GM12878 (cell line): ENCODE measurements at regions not wholly inside any gene's neighbourhood (a gene's known extent, or its start where the extent isn't known, plus 50 kb on each side); places are given as distances from the start of the nearest gene placed in this dataset.

Source experiments
- ATAC-seq: fragments of 200-7000 bp; cut with Tn5 transposase; 3 replicates; pipeline ENCODE4 v1.9.1; 2020; ENCODE audit warnings: mild to moderate bottlenecking, moderate library complexity
- BruUV-seq: library from RNA; stranded (reverse); fragments of 400-500 nt; replicated peaks from 2 replicates; lab custom pipeline; 2021; lab: Mats Ljungman, UMichigan
- CTCF ChIA-PET: fragments of 300-600 bp; sonication (Branson Sonifier 250); formaldehyde crosslinking; extraction: SDS; loops from one replicate; lab custom pipeline; 2021; ENCODE audit warnings: inconsistent platforms; lab: Yijun Ruan, JAX
- POLR2A ChIA-PET: fragments of 350-600 bp; formaldehyde crosslinking; extraction: SDS; loops from one replicate; lab custom pipeline; 2021; ENCODE audit warnings: inconsistent platforms; lab: Charles Lee
- RAD21 ChIA-PET: fragments of 300-600 bp; sonication (Branson Sonifier 250); formaldehyde crosslinking; loops from one replicate; lab custom pipeline; 2023; ENCODE audit warnings: antibody characterized with exemption; ENCODE audit not compliant: unreplicated experiment; lab: Charles Lee
- SMC1A ChIA-PET: fragments of 300-600 bp; sonication (Branson Sonifier 250); formaldehyde crosslinking; loops from one replicate; lab custom pipeline; 2023; ENCODE audit not compliant: unreplicated experiment, uncharacterized antibody; lab: Charles Lee
- DNase-seq: peaks from one replicate; pipeline ENCODE4 v3.0.0-alpha.2; 2011; ENCODE audit warnings: low read depth, low spot score
- FAIRE-seq: peaks from 3 replicates; lab custom pipeline; 2011; peaks lifted over from hg19 to GRCh38; lab: Jason Lieb, UNC
- H2AFZ ChIP-seq: 2 replicates; pipeline ENCODE4 v1.6.0; 2011; ENCODE audit warnings: low read depth, low read length, control low read depth; ENCODE audit not compliant: control insufficient read depth
- H3K27ac ChIP-seq: 2 replicates; pipeline ENCODE4 v1.5.1; 2011; ENCODE audit warnings: control low read depth; ENCODE audit not compliant: control insufficient read depth, insufficient read depth
- H3K27me3 ChIP-seq, 2 experiments: replicated peaks in 1 of 2; 2 replicates each; pipeline versions ENCODE4 v1.6.0 to v1.6.1; 2011; ENCODE audit warnings: low read length in 1 of 2; ENCODE audit not compliant: control insufficient read depth in 2 of 2, insufficient read depth in 2 of 2
- H3K36me3 ChIP-seq, 2 experiments: 2 replicates each; pipeline ENCODE4 v1.5.1; 2011; ENCODE audit warnings: low read length in 1 of 2; ENCODE audit not compliant: control insufficient read depth in 2 of 2, insufficient read depth in 2 of 2
- H3K4me1 ChIP-seq: 2 replicates; pipeline ENCODE4 v1.6.1; 2011; ENCODE audit warnings: mild to moderate bottlenecking, low read length, moderate library complexity, mixed read lengths; ENCODE audit not compliant: control insufficient read depth, insufficient read depth
- H3K4me2 ChIP-seq: 2 replicates; pipeline ENCODE4 v1.6.0; 2011; ENCODE audit warnings: control low read depth; ENCODE audit not compliant: control insufficient read depth, insufficient read depth
- H3K4me3 ChIP-seq: fragments of 200-600 bp; sonication (generic); 2 replicates; pipeline ENCODE4 v1.5.1; 2016
- H3K79me2 ChIP-seq: 2 replicates; pipeline ENCODE4 v1.6.0; 2011; ENCODE audit warnings: low read length; ENCODE audit not compliant: control insufficient read depth, insufficient read depth
- H3K9ac ChIP-seq: 2 replicates; pipeline ENCODE4 v1.8.0; 2011; ENCODE audit warnings: low read length, control low read depth, mixed read lengths; ENCODE audit not compliant: control insufficient read depth, insufficient read depth
- H3K9me3 ChIP-seq: replicated peaks from 3 replicates; pipeline ENCODE4 v1.5.1; 2011; ENCODE audit warnings: mild to moderate bottlenecking, low read length; ENCODE audit not compliant: control insufficient read depth, insufficient read depth
- H4K20me1 ChIP-seq: 2 replicates; pipeline ENCODE4 v1.6.0; 2011; ENCODE audit not compliant: control insufficient read depth, insufficient read depth
- BCL11A ChIP-seq: IDR thresholded peaks from 2 replicates; pipeline ENCODE4 v1.6.1; 2011; ENCODE audit warnings: low read depth, low read length
- CBFB ChIP-seq: IDR thresholded peaks from 2 replicates; pipeline ENCODE4 v1.6.1; 2016; ENCODE audit warnings: antibody characterized with exemption, low read depth
- FOXK2 ChIP-seq: fragments of 450-650 bp; IDR thresholded peaks from 2 replicates; pipeline ENCODE4 v1.6.1; 2017; ENCODE audit warnings: mild to moderate bottlenecking, moderate library complexity
- MYC ChIP-seq: IDR thresholded peaks from 2 replicates; pipeline ENCODE4 v1.6.1; 2011; ENCODE audit warnings: mild to moderate bottlenecking, low read length, moderate library complexity, inconsistent platforms; ENCODE audit not compliant: insufficient read depth, insufficient replicate concordance, insufficient read length, severe bottlenecking
- NFYB ChIP-seq: IDR thresholded peaks from 2 replicates; pipeline ENCODE4 v1.6.1; 2011; ENCODE audit warnings: low read depth, mild to moderate bottlenecking, low read length, improper control_type of control experiment, moderate library complexity; ENCODE audit not compliant: insufficient read depth
- SMAD1 ChIP-seq: fragments of 450-650 bp; IDR thresholded peaks from 2 replicates; pipeline ENCODE4 v1.6.1; 2018; ENCODE audit warnings: mild to moderate bottlenecking, low read depth; ENCODE audit not compliant: partially characterized antibody
- SMC3 ChIP-seq: IDR thresholded peaks from 2 replicates; pipeline ENCODE4 v1.6.1; 2011; ENCODE audit warnings: low read length, improper control_type of control experiment, borderline replicate concordance
- ZBED1 ChIP-seq: IDR thresholded peaks from 2 replicates; pipeline ENCODE4 v1.6.1; 2016; ENCODE audit warnings: borderline replicate concordance
- ZBTB11 ChIP-seq: fragments of 450-650 bp; formaldehyde crosslinking; IDR thresholded peaks from 2 replicates; pipeline ENCODE4 v1.5.0; 2022; ENCODE audit warnings: mild to moderate bottlenecking, missing genetic modification characterization
- in situ Hi-C: fragments of 300-500 bp; cut with MboI; formaldehyde crosslinking; loops from 9 replicates; pipeline ENCODE4 v1.14.3; 2018; ENCODE audit warnings: mixed read lengths
- intact Hi-C: fragments of 100-400 bp; cut with micrococcal nuclease; formaldehyde crosslinking; loops from one replicate; pipeline ENCODE4 v1.14.2; 2022; ENCODE audit not compliant: unreplicated experiment
- TF ChIP-seq, protein P1 (sequence below): fragments of 450-650 bp; IDR thresholded peaks from 2 replicates; pipeline ENCODE4 v1.6.1; 2016; ENCODE audit warnings: mild to moderate bottlenecking
- TF ChIP-seq, protein P2 (sequence below): IDR thresholded peaks from 2 replicates; pipeline ENCODE4 v1.6.1; 2012; ENCODE audit warnings: improper control_type of control experiment, low read depth, low read length; ENCODE audit not compliant: insufficient replicate concordance
- TF ChIP-seq, protein P3 (sequence below): fragments of 450-650 bp; formaldehyde crosslinking; IDR thresholded peaks from 2 replicates; pipeline ENCODE4 v1.4.0; 2022; ENCODE audit warnings: mild to moderate bottlenecking, moderate library complexity

- H3K4me3 ChIP-seq, result no peak overlapping the region
- ChIA-PET CTCF (no interaction called here), SMC1A (no interaction called here), POLR2A (no interaction called here), RAD21 (no interaction called here)
- H3K4me1 ChIP-seq, result no peaks in the 10 kb centered on the region
- FAIRE-seq, result no peak
- H3K9me3 ChIP-seq, result no peaks in the 10 kb centered on the region
- no peak for ATAC-seq
- no peaks in the 10 kb centered on the region for H4K20me1 ChIP-seq
- H3K36me3 ChIP-seq, result no peaks in the 10 kb centered on the region
- BruUV-seq, result no TSS peak
- H3K79me2 ChIP-seq, result no peaks in the 10 kb centered on the region
- no peak overlapping the region for H3K4me2 ChIP-seq
- no peak overlapping the region for H3K27ac ChIP-seq
- in situ Hi-C loops (no loop called here), intact Hi-C loops (no loop called here)
- no peaks in the 10 kb centered on the region for H3K27me3 ChIP-seq
- DNase-seq, result no peak
- no peak overlapping the region for H2AFZ ChIP-seq
- H3K9ac ChIP-seq, result no peak overlapping the region
- TF ChIP-seq NFYB (no peak), ZBTB11 (CRISPR knock-in tag) (no peak), MYC (no peak), FOXK2 (no peak), ZBED1 (no peak), SMAD1 (no peak), SMC3 (no peak), BCL11A (no peak), CBFB (no peak)
- TF ChIP-seq, protein P1, sequence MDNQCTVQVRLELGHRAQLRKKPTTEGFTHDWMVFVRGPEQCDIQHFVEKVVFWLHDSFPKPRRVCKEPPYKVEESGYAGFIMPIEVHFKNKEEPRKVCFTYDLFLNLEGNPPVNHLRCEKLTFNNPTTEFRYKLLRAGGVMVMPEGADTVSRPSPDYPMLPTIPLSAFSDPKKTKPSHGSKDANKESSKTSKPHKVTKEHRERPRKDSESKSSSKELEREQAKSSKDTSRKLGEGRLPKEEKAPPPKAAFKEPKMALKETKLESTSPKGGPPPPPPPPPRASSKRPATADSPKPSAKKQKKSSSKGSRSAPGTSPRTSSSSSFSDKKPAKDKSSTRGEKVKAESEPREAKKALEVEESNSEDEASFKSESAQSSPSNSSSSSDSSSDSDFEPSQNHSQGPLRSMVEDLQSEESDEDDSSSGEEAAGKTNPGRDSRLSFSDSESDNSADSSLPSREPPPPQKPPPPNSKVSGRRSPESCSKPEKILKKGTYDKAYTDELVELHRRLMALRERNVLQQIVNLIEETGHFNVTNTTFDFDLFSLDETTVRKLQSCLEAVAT, result no peak
- TF ChIP-seq, protein P2, sequence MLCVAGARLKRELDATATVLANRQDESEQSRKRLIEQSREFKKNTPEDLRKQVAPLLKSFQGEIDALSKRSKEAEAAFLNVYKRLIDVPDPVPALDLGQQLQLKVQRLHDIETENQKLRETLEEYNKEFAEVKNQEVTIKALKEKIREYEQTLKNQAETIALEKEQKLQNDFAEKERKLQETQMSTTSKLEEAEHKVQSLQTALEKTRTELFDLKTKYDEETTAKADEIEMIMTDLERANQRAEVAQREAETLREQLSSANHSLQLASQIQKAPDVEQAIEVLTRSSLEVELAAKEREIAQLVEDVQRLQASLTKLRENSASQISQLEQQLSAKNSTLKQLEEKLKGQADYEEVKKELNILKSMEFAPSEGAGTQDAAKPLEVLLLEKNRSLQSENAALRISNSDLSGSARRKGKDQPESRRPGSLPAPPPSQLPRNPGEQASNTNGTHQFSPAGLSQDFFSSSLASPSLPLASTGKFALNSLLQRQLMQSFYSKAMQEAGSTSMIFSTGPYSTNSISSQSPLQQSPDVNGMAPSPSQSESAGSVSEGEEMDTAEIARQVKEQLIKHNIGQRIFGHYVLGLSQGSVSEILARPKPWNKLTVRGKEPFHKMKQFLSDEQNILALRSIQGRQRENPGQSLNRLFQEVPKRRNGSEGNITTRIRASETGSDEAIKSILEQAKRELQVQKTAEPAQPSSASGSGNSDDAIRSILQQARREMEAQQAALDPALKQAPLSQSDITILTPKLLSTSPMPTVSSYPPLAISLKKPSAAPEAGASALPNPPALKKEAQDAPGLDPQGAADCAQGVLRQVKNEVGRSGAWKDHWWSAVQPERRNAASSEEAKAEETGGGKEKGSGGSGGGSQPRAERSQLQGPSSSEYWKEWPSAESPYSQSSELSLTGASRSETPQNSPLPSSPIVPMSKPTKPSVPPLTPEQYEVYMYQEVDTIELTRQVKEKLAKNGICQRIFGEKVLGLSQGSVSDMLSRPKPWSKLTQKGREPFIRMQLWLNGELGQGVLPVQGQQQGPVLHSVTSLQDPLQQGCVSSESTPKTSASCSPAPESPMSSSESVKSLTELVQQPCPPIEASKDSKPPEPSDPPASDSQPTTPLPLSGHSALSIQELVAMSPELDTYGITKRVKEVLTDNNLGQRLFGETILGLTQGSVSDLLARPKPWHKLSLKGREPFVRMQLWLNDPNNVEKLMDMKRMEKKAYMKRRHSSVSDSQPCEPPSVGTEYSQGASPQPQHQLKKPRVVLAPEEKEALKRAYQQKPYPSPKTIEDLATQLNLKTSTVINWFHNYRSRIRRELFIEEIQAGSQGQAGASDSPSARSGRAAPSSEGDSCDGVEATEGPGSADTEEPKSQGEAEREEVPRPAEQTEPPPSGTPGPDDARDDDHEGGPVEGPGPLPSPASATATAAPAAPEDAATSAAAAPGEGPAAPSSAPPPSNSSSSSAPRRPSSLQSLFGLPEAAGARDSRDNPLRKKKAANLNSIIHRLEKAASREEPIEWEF, result no peak
- TF ChIP-seq, protein P3, sequence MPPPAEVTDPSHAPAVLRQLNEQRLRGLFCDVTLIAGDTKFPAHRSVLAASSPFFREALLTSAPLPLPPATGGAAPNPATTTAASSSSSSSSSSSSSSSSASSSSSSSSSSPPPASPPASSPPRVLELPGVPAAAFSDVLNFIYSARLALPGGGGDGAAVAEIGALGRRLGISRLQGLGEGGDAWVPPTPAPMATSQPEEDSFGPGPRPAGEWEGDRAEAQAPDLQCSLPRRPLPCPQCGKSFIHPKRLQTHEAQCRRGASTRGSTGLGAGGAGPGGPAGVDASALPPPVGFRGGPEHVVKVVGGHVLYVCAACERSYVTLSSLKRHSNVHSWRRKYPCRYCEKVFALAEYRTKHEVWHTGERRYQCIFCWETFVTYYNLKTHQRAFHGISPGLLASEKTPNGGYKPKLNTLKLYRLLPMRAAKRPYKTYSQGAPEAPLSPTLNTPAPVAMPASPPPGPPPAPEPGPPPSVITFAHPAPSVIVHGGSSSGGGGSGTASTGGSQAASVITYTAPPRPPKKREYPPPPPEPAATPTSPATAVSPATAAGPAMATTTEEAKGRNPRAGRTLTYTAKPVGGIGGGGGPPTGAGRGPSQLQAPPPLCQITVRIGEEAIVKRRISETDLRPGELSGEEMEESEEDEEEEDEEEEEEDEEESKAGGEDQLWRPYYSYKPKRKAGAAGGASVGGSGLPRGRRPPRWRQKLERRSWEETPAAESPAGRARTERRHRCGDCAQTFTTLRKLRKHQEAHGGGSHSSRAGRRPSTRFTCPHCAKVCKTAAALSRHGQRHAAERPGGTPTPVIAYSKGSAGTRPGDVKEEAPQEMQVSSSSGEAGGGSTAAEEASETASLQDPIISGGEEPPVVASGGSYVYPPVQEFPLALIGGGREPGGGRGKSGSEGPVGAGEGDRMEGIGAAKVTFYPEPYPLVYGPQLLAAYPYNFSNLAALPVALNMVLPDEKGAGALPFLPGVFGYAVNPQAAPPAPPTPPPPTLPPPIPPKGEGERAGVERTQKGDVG (CRISPR knock-in tag), result no peak
Observed at GRCh38 chr9:99441829-99442228, 219.7 kb downstream of the SEC61B start.
